NCI-H748 treated with DMSO at 0.1 percent for 48 hours (cell line): ENCODE measurements at regions not wholly inside any gene's neighbourhood (a gene's known extent, or its start where the extent isn't known, plus 50 kb on each side); places are given as distances from the start of the nearest gene placed in this dataset.
"Not testable (repeated sequence)": the region's sequence is repeated elsewhere in the genome, so short reads cannot be mapped to it uniquely, and the experiment has no call there.

Experiments
- DNase-seq: peaks from one replicate; lab custom pipeline; 2025; lab: John Stamatoyannopoulos, UW

GRCh38 chr12:131439752-131440151, 271.1 kb upstream of the SFSWAP start:
- DNase-seq: not testable (repeated sequence)

- DNase-seq: not testable (repeated sequence)
Observed at GRCh38 chr12:131440209-131441059, 270.5 kb upstream of the SFSWAP start.

- DNase-seq: no peak
Observed at GRCh38 chr12:131441060-131441396, 269.9 kb upstream of the SFSWAP start.

DNA sequence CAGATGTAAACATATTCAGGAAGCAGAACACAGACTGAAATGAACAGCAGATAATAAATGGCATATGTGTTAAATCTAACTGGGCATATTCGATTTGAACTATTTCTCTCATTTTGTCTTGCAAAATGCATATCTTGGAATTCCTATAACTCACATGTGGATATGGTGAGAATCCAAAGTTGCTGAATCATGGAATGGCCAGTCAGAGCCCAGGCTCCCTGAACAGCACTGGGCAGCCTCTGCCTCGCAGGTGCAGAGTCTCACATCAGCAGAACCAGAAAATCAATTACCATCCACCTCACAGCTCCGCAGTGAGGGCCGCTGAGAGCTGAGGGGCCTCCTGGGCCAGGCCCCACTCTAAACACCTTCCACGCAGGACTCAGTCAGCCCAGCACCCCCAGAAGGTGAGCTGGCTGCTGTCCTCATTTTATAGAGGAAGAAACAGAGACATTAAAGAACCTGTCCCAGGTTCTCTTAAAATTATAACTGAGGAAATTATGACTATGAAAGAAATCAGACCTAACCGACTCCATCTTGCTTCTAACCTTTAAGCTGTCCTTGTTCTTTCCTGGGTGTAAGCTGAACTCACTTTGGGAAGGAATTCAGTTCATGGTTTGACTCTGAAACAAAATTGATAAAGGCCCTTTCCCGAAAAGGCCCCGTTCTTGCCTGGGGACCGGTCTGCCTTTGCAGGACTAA, 269.1 kb upstream of the SFSWAP start:
- no peak for DNase-seq

- DNase-seq: no peak
Observed at GRCh38 chr12:131442337-131442918, 268.5 kb upstream of the SFSWAP start.

DNA sequence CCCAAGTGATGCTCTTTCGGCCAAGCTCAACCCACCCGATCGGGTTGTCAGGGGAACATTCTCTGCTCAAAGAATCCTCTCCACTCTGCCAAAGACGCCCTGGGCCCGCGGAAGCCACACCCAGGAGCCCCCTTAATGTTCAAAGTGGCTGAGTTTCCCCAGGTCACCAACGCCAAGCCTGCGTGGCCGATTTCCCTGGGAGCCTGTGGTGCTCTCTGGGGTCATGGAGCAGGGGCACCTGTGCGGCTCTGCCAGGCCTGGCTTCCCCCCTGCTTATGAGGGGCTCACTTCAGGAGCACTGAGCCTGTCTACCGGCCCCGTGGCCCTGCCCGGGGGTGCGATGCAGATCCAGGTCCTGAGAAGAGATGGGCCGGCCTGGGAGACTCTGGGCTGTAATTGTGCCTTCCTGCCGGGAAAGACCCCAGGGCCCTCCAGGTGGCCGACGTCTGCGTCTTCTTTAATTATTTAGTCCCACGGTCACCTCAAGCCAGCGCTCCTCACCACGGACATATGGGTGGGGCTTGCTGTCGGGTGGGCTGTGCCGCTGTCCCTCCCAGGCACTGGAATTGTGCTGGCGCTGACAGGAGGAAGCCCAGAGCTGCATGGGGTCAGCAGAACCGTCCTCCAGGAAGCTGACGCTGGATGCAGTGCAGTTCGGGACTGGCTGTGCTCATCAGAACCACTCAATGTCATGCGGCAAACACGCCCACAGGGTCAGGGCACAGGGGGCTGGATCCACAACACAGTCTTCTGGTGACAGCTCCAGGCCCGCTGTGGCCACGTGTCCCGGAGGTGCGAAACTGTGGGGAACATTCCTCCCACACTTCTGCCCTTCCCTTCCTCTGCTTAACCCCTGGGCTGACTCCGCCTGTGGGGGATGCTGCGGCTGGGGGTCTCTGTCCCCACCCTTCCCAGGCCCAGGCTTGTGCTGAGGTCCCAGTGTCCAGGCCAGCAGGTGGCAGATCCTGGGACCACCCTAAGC, 267.6 kb upstream of the SFSWAP start:
- DNase-seq: no peak

DNA sequence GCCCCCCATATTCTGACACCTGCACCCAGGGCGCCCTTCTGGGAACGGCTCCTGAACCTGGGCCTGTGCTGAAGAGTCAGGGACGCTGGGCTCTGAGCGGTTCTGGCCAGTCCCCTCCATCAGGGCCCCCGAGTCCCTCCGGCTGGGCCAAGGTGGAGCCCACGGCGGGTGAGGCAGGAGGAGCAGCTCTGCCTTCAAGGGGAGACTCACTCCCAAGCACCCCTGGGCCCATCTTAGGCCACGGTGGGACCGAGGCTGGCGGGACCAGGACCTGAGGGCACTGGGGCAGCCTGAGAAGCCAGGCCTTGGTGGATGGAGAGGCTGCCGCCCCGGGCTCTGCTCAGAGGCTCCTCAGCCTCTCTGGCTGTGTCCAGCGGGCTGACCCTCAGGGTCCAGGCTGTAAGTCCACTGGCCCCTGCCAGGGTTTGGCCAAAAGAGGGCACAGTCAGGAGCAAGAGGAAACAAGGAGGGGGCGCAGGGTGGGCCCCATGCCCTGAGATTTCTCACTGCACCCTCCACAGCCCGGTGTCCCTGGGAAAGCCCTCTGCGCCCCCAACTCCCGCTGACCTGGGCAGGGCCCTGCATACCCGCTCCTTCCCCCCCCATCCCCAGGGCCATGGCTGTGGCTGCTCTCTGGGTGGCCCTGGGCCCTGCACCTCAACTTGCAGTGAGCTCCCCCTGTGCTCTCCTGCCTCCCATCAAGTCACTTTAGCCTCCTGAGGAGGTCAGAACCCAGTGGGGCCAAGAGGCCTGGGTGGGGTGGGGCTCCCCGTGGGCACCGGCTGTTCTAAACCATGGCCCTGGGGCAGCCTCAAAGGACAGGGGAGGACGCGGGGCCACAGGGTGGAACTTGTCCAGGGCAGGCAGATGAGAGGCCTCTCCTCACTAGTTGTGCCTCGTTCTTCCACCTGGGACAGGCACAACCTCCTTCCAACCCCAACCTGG, 266.4 kb upstream of the SFSWAP start:
- DNase-seq: no peak

DNA sequence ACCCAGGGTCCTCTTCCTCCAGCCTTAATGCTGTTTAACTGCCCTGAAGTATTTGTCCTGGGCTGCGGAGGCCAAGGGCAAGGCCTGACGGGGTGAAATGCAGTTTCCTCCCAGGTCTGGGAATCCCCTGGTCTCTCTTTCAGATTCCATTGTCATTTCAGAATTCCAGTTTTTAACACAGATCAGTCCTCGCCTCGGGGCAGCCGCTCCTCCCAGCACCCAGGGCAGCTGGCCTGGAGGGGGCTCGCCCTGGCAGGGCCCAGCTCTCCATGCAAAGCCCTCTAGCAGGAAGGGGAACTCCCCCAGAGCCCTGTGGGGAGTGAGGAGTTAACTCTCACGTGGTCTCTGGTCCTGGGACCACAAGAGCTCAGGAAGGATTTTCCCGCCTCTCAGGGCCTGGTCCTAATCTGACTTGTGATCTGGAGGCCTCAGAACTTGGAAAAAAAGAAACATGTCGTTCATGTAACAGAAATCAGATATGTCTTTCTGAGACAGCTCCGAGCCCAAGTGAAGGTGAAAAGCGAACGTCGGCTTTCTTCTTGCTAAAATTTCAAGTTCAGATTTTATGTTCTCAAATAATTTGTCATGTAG, 265.6 kb upstream of the SFSWAP start:
- no peak for DNase-seq

DNA sequence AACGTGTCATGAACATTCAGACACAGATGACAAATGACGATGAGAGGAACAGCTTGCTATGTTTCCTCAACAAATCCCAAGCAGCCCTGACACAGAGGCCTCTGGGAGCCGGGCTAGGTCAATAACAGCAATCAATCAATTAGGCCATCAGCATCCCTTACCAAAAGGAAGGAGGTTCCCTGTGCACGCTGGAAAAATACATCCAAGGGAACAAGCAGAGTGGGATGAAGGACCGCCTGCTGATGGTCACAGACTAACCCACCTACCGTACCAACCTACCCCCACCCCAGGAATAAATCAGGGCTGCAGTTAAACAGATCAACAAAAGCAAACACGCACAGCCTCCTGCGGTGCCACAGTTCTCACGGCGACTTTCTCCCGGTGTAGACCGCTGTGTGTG, 265.1 kb upstream of the SFSWAP start:
- no peak for DNase-seq

- not testable (repeated sequence) for DNase-seq
Observed at GRCh38 chr12:131447636-131448035, 263.3 kb upstream of the SFSWAP start.

- DNase-seq: no peak
Observed at GRCh38 chr12:131448254-131448795, 262.6 kb upstream of the SFSWAP start.

DNA sequence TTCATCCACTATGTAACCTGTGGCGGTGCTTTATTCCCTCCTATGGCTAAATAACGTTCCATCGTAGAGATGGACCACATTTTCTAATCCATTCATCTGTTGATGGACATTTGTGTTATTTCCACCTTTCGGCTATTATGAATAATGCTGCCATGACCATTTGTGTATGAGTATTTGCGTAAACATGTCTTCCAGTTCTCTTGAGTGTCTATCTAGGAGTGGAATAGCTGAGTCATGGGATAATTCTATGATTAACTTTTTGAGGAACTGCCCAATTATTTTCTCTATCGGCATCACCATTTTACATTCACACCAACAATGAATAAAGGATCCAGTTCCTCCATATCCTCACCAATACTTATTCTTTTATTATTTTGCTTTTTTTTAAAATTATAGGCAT, 261.9 kb upstream of the SFSWAP start:
- no peak for DNase-seq

DNA sequence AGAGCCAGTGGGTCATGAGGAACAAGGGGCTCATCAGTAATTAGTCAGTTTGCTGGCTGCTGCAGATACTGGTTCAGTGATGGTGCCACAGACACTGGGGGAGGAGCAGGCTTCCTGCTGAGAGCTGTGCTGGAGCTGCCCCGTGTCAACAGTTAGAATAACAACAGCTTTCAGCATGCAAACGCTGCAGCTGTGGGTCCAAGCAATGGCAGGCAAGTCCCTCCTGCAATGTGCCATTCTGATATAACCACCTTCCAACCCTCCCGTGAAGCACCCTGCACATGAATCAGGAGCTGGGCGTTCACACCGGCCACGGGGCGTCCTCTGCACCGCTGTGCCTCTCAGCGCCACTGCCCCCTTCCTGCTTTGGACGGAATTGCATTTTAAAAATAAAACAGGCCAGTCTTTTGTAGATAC, 258.4 kb upstream of the SFSWAP start:
- no peak for DNase-seq

DNA sequence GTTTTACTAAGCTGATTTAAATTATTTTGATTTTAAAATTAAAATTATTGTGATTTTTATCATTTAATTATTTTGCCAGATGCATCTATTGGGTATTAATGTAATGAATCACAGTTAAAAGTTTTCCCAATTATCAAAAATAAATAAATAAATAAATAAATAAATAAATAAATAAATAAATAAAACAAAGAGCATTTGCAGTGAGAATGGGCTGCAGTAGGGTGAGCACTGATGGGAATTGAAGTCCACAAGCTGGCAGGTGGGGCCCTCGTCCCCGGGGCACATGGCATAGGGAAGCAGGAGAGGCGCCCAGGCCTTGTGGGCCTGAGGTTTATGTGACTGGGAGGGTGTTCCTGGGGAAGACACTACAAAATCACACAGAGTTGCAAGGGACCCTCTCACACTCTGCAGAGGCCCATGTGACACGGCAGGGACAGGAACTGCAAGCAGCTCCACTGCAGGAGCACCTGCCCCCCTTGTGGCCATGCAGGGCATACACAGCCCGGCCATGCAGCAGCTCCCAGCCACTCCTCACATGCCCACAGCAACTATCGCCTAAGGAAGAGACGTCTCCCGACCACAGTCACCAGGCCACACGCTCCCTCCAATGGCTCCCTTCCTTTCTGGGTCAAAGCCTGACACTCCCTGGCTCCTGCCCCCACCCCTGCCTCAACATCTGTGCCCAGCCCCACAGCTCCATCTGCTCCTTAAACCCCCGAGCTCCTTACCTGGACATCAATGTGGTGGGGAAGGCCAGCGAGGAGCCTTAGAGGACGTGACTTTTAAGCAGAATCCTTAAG, 256.3 kb upstream of the SFSWAP start:
- no peak for DNase-seq

- DNase-seq: no peak
Observed at GRCh38 chr12:131455218-131455506, 255.7 kb upstream of the SFSWAP start.

DNA sequence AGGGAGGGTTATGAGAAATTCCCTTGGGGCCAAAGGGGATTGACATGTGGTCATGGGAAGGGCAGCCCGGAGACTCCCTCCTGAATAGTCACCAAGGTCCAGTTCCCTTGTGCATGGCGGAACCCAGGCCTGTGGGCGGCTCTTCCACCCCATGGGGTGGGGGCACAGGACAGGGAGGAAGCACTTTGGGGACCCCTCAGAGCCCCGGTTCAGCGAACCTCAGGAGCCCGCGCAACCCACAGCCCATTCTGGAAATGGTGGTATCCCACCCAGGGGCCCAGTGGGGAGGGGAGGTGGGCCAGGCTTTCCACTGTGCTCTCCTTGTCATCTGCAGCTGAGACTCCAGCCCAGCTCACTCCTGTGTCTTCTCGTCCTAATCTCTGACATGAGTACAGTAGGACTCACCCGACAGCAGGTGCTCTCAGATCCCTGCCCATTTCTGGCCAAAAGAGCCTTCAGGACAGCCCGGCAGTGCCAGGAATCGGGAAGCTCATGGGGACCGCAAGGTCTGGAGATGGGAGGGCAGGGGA, 255.2 kb upstream of the SFSWAP start:
- DNase-seq: no peak

- DNase-seq: no peak
Observed at GRCh38 chr12:131456301-131457027, 254.4 kb upstream of the SFSWAP start.

GRCh38 chr12:131457028-131457310, 253.9 kb upstream of the SFSWAP start:
- DNase-seq: no peak
